Myocyte (in vitro differentiated cells): ENCODE measurements at regions not wholly inside any gene's neighbourhood (a gene's known extent, or its start where the extent isn't known, plus 50 kb on each side); places are given as distances from the start of the nearest gene placed in this dataset.
"Not testable (repeated sequence)": the region's sequence is repeated elsewhere in the genome, so short reads cannot be mapped to it uniquely, and the experiment has no call there.

Experiments
- DNase-seq: peaks from one replicate; pipeline ENCODE4 v3.0.0-alpha.2; 2012; ENCODE audit warnings: low read depth

GRCh38 chr2:16207151-16207550 lies 266.8 kb downstream of the MYCN start:
- DNase-seq, result no peak

- DNase-seq, result no peak
Measured at GRCh38 chr2:16206191-16206944, 266.0 kb downstream of the MYCN start.

- no peak for DNase-seq
Measured at GRCh38 chr2:16205631-16206030, 265.3 kb downstream of the MYCN start.

- peak; percentile 4 for DNase-seq
Measured at GRCh38 chr2:16204886-16205620, 264.7 kb downstream of the MYCN start.

DNA sequence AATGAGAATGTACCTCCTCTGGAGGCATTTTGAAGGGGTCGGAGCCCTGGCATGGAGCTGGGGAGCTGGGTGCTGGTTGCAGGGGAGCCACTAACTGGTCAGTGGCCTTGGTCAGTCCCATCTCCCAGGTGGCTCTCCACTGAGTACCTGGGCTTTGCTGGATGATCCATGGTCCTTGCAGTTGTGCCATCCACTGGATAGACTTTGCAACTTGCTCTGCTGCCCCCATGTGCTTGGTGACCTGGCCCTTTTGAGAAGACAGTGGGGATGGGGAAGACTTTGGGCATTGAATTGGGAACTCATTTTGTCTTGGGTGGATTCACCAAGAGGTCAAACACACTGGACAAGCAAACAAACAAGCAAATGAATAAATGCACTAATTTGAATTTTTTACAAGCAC lies 263.9 kb downstream of the MYCN start:
- no peak for DNase-seq

GRCh38 chr2:16203691-16204090 lies 263.3 kb downstream of the MYCN start:
- DNase-seq, result no peak

DNA sequence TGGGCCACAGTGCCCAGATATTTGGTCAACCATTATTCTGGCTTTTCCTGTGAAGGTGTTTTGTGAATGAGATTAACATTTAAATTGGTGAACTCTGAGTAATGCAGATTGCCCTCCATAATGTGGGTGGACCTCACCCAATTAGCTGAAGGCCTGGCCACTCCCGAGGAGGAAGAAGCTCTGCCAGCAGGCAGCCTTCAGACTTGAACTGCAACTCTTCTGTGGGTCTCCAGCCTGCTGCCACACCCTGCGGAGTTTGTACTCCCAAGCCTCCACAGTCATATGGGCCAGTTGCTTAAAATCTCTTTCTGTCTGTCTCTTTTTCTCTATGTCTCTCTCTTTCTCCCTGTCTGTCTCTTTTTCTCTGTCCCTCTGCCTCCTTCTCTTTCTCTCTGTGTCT lies 262.7 kb downstream of the MYCN start:
- no peak for DNase-seq

GRCh38 chr2:16202266-16203020 lies 262.1 kb downstream of the MYCN start:
- no peak for DNase-seq

DNA sequence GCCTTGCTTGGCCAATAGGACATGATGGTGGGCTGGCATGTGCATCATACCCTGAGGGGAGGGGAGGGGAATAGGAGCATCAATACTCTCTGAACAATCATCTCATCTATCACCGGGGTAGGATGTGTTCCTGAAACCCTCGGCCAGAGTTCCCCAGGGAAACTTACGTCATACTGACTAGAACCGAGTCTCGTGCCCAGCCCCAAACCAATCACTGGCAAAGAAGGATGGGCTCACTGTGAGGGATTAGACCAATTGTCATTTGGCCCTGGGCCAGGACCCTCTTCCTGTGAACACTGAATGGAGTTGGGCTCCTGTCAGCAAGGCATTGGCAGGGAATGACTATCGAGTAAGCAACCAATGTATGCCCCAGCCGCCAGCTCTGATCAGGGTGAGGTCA lies 261.5 kb downstream of the MYCN start:
- no peak for DNase-seq

- DNase-seq, result no peak
Measured at GRCh38 chr2:16200554-16201193, 260.3 kb downstream of the MYCN start.

DNA sequence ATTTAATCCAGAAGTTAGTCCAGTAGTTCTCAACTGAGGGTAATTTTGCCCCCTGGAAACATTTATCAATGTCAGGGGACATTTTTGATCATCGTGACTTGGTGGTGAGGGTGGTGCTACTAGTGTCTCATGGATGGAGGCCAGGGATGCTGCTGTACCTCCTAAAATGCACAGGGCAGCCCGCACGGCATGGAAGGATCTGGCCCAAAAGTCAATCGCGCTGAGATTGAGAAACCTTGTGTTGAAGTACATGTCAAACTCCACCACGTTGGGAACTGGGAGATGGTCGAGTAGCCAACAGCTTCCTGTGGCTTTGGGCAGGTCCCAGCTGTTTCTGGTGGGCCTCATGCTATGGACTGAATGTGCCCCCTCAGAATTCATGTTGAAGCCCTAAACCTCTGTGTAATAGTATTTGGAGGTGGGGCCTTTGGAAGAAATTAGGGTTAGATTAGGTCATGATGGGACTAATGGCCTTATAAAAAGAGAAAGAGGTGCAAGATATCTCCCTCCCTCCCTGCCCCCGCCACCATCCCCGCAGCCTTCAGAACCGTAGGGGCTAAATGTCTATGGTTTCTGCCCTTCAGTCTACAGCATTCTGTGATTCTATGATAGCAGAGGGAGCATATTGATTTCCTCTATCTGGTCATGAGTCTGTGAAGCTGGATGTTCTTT lies 259.7 kb downstream of the MYCN start:
- DNase-seq, result no peak

DNA sequence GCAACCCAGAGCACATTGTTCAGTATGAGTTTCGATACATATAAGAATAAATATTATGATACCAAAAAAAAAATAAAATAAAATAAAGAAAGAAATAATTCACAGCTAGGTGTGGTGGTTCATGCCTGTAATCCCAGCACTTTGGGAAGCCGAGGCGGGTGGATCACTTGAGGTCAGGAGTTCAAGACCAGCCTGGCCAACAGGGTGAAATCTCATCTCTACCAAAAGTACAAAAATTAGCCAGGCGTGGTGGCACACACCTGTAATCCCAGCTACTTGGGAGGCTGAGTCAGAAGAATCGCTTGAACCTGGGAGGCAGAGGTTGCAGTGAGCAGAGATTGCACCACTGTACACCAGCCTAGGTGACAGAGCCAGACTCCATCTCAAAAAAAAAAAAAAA lies 258.9 kb downstream of the MYCN start:
- DNase-seq, result not testable (repeated sequence)

- no peak for DNase-seq
Measured at GRCh38 chr2:16198166-16198912, 258.0 kb downstream of the MYCN start.

DNA sequence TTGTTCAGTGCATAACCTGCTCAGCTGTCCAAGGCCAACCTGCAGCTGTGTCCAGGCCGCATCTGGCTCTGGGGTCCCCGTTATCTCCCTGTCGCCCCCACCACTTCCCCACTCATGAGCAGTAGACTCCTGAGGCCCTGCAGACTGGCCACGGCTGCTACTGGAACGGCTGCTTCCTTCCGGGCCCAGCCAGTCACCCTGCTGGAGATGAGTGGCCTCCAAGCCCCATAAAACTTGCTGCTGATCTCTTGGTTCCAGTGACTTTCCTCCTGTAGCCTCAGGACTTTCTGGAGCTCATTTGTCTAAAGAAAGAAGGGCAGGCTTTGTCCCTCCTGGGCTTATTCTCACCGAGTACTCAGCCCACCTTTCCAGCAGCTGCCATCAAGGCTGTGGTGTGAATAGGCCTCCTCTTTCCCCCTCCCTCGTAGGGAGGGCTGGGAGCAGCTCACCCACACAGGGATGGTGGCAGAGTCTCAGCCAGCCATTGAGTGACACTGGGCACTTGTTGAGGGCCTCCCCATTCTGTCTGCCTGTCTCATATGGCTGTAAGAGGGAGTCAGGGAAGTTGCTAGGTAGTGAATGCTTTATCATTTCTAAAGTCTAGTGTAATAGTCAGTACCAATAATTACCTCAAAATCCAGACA lies 257.3 kb downstream of the MYCN start:
- DNase-seq, result no peak

GRCh38 chr2:16196687-16197503 lies 256.5 kb downstream of the MYCN start:
- DNase-seq, result no peak

DNA sequence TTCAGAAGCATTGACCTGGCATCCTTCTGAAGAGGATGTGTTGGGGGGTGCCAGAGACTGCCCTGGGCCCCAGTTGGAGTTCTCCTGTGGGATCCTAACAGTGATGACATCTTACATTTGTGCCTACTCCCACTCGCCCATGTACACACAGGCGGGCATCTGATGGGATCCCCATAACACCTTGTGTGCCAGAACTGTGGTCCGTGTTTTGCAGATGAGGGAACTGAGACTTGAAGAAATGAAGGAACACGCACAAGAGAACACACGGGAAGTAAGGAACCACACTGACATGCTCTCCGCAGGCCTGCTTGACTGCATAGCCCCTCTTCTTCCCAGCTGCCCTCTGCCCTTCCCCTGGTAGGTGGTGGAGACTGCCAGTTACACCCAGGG lies 255.3 kb downstream of the MYCN start:
- no peak for DNase-seq

DNA sequence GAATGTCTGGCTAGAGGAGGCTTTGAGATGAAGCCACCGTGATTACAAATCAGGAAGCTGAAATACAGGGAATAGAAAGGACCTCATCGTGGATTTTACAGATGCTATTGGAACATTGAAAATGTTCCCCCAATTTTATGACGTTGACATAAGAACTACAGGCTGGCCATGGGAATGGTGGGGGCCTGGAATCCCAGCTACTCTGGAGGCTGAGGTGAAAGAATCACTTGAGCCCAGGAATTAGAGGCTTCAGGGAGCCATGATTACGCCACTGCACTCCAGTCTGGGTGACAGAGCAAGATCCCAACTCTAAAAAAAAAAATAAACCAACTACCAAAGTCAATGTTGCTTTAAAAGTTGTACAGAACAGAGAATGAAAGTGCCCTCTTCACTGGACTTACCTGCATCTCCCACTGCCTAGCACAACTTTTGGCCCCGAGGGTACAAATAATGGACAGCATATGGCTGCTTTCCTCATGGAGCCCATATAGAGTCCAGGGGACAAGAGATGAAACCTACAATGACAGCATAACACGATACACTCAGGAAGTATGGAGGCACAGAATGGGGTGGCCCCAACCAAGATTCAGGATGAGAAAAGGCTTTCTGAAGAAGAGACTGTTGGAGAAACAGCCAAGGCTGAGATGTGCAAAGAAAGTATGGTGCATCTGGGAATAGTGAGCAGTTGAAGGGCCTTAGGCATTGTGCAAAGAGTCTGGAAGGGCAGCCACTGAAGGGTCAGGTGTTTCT lies 254.8 kb downstream of the MYCN start:
- no peak for DNase-seq

GRCh38 chr2:16194530-16194929 lies 254.2 kb downstream of the MYCN start:
- DNase-seq, result no peak

- no peak for DNase-seq
Measured at GRCh38 chr2:16194096-16194390, 253.7 kb downstream of the MYCN start.
